Right lobe of liver (tissue), 6 donors: ENCODE measurements at regions not wholly inside any gene's neighbourhood (a gene's known extent, or its start where the extent isn't known, plus 50 kb on each side); places are given as distances from the start of the nearest gene placed in this dataset.

Experiments
- ATAC-seq, 4 donors: fragments of 200-7000 bp; cut with Tn5 transposase; one replicate each; pipeline ENCODE4 v1.9.1; 2020; ENCODE audit warnings: mild to moderate bottlenecking in 4 of 4, moderate library complexity in 4 of 4
- DNase-seq, 3 donors: peaks; one replicate each; pipeline ENCODE4 v3.0.0-alpha.2; 2020
- H3K27ac ChIP-seq, 3 donors: fragments of 200-600 bp; one replicate each; pipeline ENCODE4 v1.8.0; 2022
- H3K27me3 ChIP-seq, 2 donors: fragments of 200-600 bp; one replicate each; pipeline ENCODE4 v1.8.0; 2022
- H3K36me3 ChIP-seq, 4 donors: fragments of 200-600 bp; sonication (generic) in 1 of 4; one replicate each; pipeline versions ENCODE4 v1.5.1 to v1.8.0; 2017 to 2022; ENCODE audit warnings: control low read depth in 1 of 4
- H3K4me1 ChIP-seq, 4 donors: fragments of 200-600 bp; sonication (generic) in 1 of 4; one replicate each; pipeline versions ENCODE4 v1.5.1 to v1.8.0; 2017 to 2022; ENCODE audit warnings: control low read depth in 1 of 4
- H3K4me3 ChIP-seq, 3 donors: fragments of 200-600 bp; one replicate each; pipeline ENCODE4 v1.8.0; 2022
- H3K9me3 ChIP-seq, 4 donors: fragments of 200-600 bp; sonication (generic) in 1 of 4; one replicate each; pipeline versions ENCODE4 v1.5.1 to v1.8.0; 2017 to 2022; ENCODE audit warnings: control low read depth in 1 of 4
- CTCF ChIP-seq, 4 donors: fragments of 200-600 bp in 3 of 4; fragments of 450-650 bp in 1 of 4; IDR thresholded peaks; one replicate each; pipeline versions ENCODE4 v1.5.1 to v1.8.0; 2016 to 2022; ENCODE audit warnings: antibody characterized with exemption in 4 of 4, mild to moderate bottlenecking in 2 of 4
- POLR2A ChIP-seq: fragments of 450-650 bp; IDR thresholded peaks from one replicate; pipeline ENCODE4 v1.6.1; 2017; ENCODE audit warnings: antibody characterized with exemption, mild to moderate bottlenecking
- WGBS: methylation state at CpG from one replicate; pipeline ENCODE4 v1.1.6; 2018; ENCODE audit warnings: low coverage, low lambda C conversion rate; ENCODE audit not compliant: insufficient coverage; ENCODE audit errors: missing lambda C conversion rate; 5-methylcytosine and 5-hydroxymethylcytosine counted together
- intact Hi-C, 2 donors: fragments of 100-400 bp; cut with DNase I; formaldehyde crosslinking; loops; one replicate each; pipeline versions ENCODE4 v1.11.2 to v1.14.1; 2022
- donor health status: DM: no; HTN: yes; CAD: no.
- donor health status: DM: no; HTN: no; CAD: no.
- donor health status: DM: no; HTN: no; CAD: no.
- donor health status: DM: no; HTN: yes; CAD: no.
- donor health status: DM: no; HTN: yes; CAD: no.

- H3K27ac ChIP-seq, result no peak overlapping the region
- intact Hi-C loops, result no loop called here
- H3K27me3 ChIP-seq, result no peaks in the 10 kb centered on the region
- no peaks in the 10 kb centered on the region for H3K9me3 ChIP-seq
- H3K4me3 ChIP-seq, result no peak overlapping the region
- no peak for DNase-seq
- WGBS, result 60% methylated on average over 2 of the region's 2 CpGs
- H3K4me1 ChIP-seq, result no peaks in the 10 kb centered on the region
- TF ChIP-seq POLR2A (no peak), CTCF (IDR thresholded peaks at IDR 0.05) (no peak)
- ATAC-seq, result no peak
- H3K36me3 ChIP-seq, result no peaks in the 10 kb centered on the region
These were observed 482.7 kb upstream of the PDZRN3 start for GRCh38 chr3:74107451-74107850.

GRCh38 chr3:74106925-74107324 is 482.2 kb upstream of the PDZRN3 start:
- intact Hi-C loops, result no loop called here
- no peak overlapping the region for H3K4me3 ChIP-seq
- WGBS, result 41% methylated on average over 2 of the region's 2 CpGs
- TF ChIP-seq CTCF (IDR thresholded peaks at IDR 0.05) (no peak), POLR2A (no peak)
- ATAC-seq (no peak), DNase-seq (no peak)
- H3K27me3 ChIP-seq, result no peaks in the 10 kb centered on the region
- H3K9me3 ChIP-seq, result no peaks in the 10 kb centered on the region
- H3K36me3 ChIP-seq, result no peaks in the 10 kb centered on the region
- H3K27ac ChIP-seq, result no peak overlapping the region
- no peaks in the 10 kb centered on the region for H3K4me1 ChIP-seq

- H3K4me1 ChIP-seq, result no peaks in the 10 kb centered on the region
- DNase-seq, result no peak
- 44% methylated on average over 2 of the region's 2 CpGs for WGBS
- no peak overlapping the region for H3K27ac ChIP-seq
- no peaks in the 10 kb centered on the region for H3K9me3 ChIP-seq
- no peaks in the 10 kb centered on the region for H3K27me3 ChIP-seq
- intact Hi-C loops, result no loop called here
- TF ChIP-seq POLR2A (no peak), CTCF (IDR thresholded peaks at IDR 0.05) (no peak)
- H3K36me3 ChIP-seq, result no peaks in the 10 kb centered on the region
- no peak overlapping the region for H3K4me3 ChIP-seq
- ATAC-seq, result no peak
These were observed 466.5 kb upstream of the PDZRN3 start for GRCh38 chr3:74091204-74091603.

GRCh38 chr3:74089814-74090213 is 465.1 kb upstream of the PDZRN3 start:
- Histone ChIP-seq H3K9me3 (no peaks in the 10 kb centered on the region), H3K4me3 (no peak overlapping the region), H3K4me1 (no peaks in the 10 kb centered on the region), H3K36me3 (no peaks in the 10 kb centered on the region), H3K27ac (no peak overlapping the region), H3K27me3 (no peaks in the 10 kb centered on the region)
- intact Hi-C loops, result no loop called here
- no peak for ATAC-seq
- WGBS, result 70% methylated on average over 1 of the region's 1 CpG
- TF ChIP-seq CTCF (IDR thresholded peaks at IDR 0.05), result no peak
- TF ChIP-seq POLR2A, result no peak
- DNase-seq, result no peak

GRCh38 chr3:74080056-74080461 is 455.3 kb upstream of the PDZRN3 start:
- ATAC-seq, result no peak
- Histone ChIP-seq H3K27me3 (no peaks in the 10 kb centered on the region), H3K4me3 (no peak overlapping the region), H3K9me3 (no peaks in the 10 kb centered on the region), H3K36me3 (no peaks in the 10 kb centered on the region), H3K4me1 (no peaks in the 10 kb centered on the region), H3K27ac (no peak overlapping the region)
- WGBS, result 66% methylated on average over 5 of the region's 5 CpGs
- intact Hi-C loops, result no loop called here
- TF ChIP-seq POLR2A (no peak), CTCF (IDR thresholded peaks at IDR 0.05) (no peak)
- no peak for DNase-seq
